Right lobe of liver (tissue), 4 donors: ENCODE measurements at regions not wholly inside any gene's neighbourhood (a gene's known extent, or its start where the extent isn't known, plus 50 kb on each side); places are given as distances from the start of the nearest gene placed in this dataset.

Experiments
- CTCF ChIP-seq, 4 donors: fragments of 200-600 bp in 3 of 4; fragments of 450-650 bp in 1 of 4; IDR thresholded peaks; one replicate each; pipeline versions ENCODE4 v1.5.1 to v1.8.0; 2016 to 2022; ENCODE audit warnings: antibody characterized with exemption in 4 of 4, mild to moderate bottlenecking in 2 of 4
- POLR2A ChIP-seq: fragments of 450-650 bp; IDR thresholded peaks from one replicate; pipeline ENCODE4 v1.6.1; 2017; ENCODE audit warnings: antibody characterized with exemption, mild to moderate bottlenecking
- donor health status: DM: no; HTN: no; CAD: no.
- donor health status: DM: no; HTN: no; CAD: no.
- donor health status: DM: no; HTN: yes; CAD: no.

DNA sequence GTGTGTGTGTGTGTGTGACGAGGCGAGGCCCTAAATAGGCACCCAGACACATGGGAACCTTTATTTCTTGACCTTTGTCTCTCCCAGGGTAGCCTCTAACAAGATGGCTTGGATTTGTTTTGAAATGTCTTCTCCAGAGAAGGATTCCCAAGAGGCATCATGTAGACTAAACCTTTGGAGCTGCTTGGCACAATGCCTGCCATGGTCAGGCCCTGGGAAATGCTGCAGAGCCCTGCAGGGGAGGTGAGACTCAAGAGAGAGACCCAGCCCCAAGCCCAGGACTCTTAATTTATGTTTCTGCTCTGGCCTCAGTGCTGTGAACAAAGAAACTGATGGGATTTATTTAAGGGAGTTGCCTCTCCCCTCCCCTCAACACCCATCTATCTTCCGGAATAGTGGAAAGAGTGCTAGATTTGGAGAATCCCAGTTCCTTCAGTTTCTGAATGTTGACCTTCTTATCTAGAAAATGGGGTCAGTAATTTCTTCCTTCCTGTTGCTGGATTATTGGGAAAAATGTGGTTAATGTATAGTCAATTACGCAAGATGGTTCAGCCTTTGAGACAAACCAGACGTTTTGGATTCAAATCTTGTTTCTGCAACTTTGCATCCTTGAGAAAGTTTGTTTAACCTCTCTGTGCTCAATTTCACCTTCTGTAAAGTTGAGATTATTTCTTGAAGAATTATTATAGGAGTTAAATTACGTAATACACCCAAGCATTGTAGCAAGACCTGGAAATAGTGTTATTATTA is 434.8 kb downstream of the MAFB start:
- TF ChIP-seq CTCF (IDR thresholded peaks at IDR 0.05) (no peak), POLR2A (no peak)
